Pons (tissue), 1 donor: ENCODE measurements at regions not wholly inside any gene's neighbourhood (a gene's known extent, or its start where the extent isn't known, plus 50 kb on each side); places are given as distances from the start of the nearest gene placed in this dataset.

ENCODE experiments used
- DNase-seq: peaks from one replicate; pipeline ENCODE4 v3.0.0-alpha.2; 2016; ENCODE audit warnings: low spot score

- peak; percentile 76 for DNase-seq
Observed at GRCh38 chr2:64854773-64855237, 134.4 kb upstream of the SLC1A4 start.

GRCh38 chr2:64857581-64858471 lies 131.4 kb upstream of the SLC1A4 start:
- DNase-seq = peak; percentile 85

- peak; percentile 51 for DNase-seq
Observed at GRCh38 chr2:64858541-64859311, 130.5 kb upstream of the SLC1A4 start.

- DNase-seq = peak; percentile 52
Observed at GRCh38 chr2:64859312-64860212, 129.6 kb upstream of the SLC1A4 start.

DNA sequence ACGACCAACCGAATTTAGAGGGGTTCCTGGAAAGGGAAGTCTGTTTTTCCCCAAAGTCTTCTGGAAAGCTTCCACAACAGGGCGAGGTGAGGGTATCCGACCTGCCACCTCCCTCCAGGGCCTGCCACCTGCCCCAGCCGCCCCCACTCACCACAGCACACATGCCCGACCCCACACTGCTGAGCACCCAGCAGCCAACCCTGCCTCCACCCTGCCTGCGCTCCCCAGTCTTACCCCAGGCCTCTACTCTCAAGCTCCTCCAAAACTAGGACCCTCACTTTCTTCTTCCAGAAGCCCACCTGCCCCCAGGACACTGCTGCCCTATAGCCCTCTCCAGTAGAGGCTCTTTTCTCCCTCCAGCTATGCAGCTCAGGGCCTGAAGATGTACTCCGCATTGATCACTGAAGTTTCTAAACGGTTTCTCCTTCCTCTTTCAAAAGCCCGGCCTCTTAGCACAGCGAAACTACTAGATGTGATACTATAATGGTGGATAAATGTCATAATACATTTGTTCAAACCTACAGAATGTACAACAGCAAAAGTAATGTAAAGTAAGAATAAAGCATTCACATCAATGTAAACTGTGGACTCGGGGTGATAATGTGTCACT lies 128.8 kb upstream of the SLC1A4 start:
- DNase-seq = no peak

DNA sequence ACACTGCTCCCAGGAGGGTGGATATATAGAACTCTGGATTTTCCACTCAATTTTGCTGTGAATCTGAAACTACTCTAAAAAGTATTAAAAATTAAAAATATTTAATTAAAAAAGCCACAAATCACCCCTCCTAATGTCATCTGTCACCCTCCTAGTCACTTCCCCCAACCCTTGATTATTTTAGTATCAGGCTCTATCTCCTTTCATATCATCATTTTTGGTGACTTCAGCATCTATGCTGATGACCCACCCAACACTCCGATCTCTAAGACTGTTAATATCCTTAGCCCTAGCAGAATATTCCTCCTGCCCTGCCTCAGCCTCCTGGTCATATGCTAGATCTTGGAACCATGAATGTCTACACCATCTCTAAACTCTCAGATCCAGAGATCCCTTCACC lies 128.3 kb upstream of the SLC1A4 start:
- DNase-seq = no peak

GRCh38 chr2:64861452-64862397 lies 127.5 kb upstream of the SLC1A4 start:
- DNase-seq = no peak

GRCh38 chr2:64862623-64863022 lies 126.6 kb upstream of the SLC1A4 start:
- DNase-seq = no peak

DNA sequence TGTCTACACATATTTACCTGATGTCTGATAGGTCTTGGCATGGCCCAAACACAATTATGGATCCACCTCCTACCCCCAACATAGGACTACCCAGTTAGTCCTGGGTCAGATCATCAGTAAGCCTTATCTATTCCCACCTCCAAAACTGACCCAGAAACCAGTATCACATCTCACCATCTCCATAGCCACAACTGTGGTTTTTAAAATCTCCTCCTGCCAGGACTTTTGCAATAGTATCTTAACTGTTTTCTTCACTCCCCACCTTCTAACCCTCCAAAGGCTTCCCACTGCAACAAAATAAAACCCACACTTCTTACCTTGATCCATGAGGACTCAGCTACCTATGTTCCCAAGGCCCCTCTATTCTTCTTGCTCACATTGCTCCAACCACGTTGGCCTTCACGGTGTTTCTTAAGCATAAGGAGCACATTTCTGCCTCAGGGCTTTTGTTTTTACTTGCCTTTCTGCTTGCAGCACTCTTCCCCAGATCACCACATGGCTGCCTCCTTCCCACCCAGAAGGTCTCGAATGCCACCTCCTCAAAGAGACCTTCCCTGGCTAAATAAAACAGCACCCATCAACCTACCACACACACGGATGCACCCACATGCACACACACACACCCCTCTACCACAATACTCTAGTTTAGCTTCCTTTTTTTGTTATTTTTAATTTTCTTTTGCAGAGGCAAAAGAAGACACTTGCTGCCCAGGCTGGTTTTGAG lies 125.9 kb upstream of the SLC1A4 start:
- DNase-seq = no peak

DNA sequence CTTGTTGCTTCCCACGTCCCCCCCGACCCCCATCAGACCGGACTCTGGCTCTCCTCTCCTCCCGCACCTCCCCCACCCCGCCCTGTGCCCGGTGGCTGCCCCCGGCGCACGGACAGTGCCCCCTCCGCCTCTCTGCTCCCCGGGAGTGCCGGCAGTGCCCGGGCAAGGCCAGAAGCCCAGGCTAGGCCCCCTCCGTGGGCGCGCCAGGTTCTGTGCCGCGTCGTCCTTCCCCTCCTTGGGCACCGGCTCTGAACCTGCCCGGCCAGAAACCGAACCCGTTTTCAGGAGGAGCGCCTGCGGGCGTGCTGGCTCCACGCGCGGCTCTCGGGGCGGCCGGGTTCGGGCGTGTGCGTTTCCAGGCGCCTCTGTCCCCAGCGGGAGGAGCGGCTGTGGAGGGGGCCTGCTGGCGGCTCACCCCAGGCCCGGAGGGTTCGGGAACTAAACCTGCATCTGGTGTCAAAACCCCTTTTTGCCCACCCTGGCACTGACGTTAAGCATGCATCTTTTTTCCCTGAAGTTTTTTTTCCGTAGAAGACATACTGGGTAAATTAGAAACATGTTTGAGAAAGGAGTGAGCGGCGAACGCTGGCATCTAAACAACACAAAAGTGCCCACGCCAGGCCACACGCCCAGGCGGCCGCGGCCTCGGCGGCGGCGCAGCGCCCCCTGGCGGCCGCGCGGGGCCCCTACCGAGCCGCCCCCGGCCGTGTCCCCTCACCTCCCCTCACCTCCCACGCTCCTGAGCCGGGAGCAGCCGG lies 123.9 kb upstream of the SLC1A4 start:
- DNase-seq = peak; percentile 49

DNA sequence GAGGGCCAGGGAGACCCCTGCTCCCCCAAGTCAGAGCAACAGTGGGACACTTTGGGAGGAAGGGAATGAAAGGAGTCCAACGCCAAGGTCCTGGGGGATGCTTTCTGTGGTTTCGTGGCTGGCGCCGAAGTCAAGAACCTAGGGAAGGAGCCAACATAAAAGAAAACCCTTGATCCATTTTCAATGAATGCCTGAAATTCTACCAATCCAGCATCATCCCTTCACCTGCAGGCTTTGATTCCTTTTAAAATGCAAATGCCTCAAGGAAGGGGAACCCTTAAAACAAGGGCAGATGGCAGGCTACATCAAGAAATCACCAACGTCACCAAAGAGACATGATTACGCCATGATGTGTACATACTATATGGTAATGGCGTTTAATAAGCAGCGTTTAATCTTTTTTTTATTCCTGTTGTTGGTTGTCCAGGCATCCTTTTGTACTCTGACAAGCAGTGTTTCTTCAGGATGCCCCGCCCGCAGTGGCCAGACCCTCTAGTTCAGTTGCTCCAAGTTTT lies 123.3 kb upstream of the SLC1A4 start:
- DNase-seq = no peak

- DNase-seq = peak; percentile 58
Observed at GRCh38 chr2:64866797-64867196, 122.4 kb upstream of the SLC1A4 start.

DNA sequence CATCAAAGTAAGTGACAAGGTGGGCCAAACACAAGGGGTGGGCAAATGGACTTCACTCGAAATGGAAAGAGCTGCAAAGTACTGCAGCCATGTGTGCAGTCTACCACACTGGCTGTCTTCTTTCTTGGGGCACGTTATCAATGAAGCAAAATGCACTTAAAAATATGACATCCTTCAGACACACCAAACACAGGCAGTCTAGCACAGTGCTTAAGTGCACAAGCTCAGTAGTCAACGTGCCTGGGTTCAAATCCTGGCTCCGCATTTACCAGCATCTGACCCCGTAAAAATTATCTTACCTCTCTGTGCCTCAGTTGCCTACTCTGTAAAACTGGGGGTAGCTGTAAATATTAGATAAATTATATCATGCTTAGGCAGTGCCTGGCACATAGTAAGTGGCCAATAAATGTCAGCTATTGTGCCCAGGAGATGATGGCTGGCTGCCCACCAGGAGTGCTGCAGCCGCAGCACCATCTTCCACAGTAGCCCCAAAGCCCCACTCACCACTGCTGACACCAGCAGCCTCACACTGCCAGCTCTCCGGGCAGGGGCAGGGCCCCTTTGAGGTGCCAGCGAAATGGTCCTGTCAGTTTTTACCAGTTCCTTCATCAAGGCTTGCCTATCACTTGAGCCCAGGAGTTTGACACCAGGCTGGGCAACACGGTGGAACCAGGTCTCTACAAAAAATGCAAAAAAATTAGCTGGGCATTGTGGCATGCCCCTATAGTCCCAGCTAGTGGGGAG lies 121.8 kb upstream of the SLC1A4 start:
- DNase-seq = no peak

GRCh38 chr2:64869126-64869525 lies 120.1 kb upstream of the SLC1A4 start:
- no peak for DNase-seq

- DNase-seq = peak; percentile 40
Observed at GRCh38 chr2:64873472-64873924, 115.7 kb upstream of the SLC1A4 start.

DNA sequence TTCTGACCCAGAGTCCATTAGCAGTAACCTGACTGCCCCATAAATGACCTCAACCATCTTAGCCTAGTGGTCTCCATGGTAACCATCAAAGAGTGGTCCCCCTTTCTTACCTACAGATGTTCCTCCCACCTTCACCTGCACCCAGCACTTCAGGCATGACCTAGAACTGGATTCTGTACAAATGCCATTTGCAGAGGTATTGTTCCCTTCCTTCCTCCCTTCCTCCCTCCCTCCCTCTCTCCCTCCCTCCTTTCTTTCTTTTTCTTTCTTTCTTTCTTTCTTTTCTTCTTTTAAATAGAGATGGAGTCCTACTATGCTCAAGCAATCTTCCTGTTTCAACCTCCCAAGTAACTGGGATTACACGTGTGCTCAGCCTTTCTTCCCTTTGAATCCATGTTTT lies 114.6 kb upstream of the SLC1A4 start:
- no peak for DNase-seq

DNA sequence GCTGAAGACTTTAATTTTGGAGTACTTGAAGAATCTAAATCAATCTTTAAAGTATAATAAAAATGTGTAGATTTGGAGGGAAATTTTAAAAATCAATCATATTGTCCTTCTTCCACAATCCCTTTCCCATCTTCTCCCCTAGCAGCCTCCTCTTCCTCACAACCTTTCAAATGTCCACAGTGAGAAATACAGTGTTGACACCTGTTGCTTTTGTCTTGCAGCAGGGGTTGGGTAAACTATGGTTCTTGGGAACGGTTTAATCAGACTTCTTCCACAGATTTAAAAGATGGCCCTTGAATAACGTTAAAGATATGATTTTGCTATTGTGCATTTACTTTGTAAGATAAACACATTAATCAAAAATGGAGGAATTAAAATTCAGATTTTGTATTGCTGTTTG lies 113.8 kb upstream of the SLC1A4 start:
- no peak for DNase-seq

GRCh38 chr2:64876137-64876647 lies 113.0 kb upstream of the SLC1A4 start:
- DNase-seq = no peak
